ENCODE measurements at regions not wholly inside any gene's neighbourhood (a gene's known extent, or its start where the extent isn't known, plus 50 kb on each side); places are given as distances from the start of the nearest gene placed in this dataset.
"Not testable (repeated sequence)": the region's sequence is repeated elsewhere in the genome, so short reads cannot be mapped to it uniquely, and the experiment has no call there.

DNA sequence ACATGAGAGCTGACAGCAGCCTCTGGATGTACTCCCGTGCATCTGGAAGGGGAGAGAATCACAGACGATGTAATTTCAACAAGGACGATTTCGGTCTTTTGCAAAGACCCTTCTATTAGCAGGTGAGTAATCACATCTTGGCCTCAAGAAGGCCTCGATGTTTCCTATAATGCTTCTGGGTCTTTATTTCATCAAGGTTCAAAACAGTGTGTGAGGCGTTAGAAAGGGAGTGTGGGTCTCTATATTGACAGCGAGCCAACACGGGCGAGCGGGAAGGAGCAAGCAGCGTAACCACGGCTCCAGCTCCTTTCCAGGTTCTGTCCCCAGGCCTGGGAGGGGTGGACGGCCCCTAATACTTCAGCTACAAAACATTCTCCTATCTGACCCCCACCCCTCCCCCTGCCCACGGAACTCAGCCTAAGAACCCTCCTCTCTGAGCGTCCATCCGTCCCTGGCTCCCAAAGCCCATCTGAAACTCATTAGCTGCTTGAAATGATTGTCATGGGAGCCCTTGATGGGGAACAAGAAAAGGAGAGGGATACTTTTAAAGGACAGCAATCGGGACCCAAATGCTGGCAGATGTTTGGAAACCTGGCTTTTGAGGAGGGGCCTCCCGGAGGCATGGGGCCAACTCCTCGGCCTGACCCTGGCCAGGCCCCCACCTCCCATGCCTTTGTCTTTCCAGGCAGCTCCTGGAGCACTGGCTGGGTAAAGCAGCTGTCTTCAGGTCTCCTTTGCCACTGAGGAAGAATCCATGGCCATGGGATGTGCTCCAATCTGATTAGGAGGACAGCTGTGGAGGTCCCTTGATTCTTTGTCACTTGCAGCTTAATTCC lies 250.8 kb downstream of the FOXD2 start:
- no peak for DNase-seq

DNA sequence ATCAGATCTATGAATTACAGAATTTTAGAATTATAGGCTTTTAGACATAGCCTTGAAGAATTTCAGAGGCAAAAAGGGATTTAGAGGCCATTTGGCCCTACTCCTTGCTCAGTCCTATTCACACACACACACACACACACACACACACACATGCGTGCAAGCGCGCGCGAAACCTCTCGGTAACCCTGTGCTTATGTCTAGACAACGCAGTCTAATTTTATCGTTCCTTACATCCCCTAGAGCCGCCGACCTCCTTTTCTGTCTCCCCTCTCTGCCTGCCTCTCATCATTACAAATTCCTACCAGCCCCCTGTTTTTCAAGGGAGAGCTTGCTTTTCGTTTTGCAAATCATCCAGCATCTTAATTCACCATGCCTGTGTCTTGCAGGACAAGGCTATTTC lies 252.1 kb downstream of the FOXD2 start:
- DNase-seq: no peak

DNA sequence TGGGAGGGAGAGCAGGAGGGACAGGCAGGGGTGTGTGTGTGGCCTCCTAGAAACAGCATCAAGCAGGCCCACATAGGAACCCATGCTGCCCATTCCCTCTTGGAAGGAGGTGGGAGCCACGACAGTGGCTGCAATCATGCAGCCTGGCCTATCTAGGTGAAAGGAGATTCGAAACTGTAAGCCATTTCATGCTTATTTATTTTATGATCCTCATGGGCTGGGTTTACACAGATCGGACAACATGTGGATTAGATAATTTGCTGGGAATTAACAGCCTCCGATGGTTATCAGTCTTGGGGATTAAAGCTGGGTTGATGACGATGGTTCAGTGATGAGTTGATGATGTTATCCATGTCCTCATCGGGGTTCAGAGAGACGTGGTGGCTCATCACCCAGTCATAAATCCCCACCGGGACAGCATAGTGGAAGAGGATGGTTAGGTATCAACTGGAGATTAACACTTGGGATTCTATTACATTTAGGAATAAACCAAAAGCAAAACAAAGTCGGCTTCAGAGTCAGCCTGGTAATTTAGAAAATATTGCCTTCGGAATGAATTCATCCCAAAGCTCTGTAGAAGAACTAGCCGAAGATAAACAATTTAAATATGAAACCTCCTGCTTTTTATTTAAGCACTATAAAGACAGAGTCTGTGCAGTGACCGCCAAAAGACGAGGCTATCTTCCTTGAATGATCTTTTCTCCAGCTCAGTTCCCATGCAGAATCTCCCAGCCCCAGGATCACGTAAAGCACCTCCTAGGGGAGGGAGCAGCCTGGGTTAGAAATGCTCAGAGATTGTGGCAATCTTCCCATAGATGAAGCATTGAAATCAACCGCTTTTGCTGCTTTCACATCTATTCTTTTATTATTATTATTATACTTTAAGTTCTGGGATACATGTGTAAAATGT lies 252.8 kb downstream of the FOXD2 start:
- no peak for DNase-seq

DNA sequence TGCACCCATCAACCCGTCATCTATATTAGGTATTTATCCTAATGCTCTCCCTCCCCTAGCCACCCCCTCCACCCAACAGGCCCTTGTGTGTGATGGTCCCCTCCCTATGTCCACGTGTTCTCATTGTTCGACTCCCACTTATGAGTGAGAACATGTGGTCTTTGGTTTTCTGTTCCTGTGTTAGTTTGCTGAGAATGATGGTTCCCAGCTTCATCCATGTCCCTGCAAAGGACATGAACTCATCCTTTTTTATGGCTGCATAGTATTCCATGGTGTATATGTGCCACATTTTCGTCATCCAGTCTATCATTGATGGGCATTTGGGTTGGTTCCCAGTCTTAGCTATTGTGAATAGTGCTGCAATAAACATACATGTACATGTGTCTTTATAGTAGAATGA lies 253.4 kb downstream of the FOXD2 start:
- not testable (repeated sequence) for DNase-seq

DNA sequence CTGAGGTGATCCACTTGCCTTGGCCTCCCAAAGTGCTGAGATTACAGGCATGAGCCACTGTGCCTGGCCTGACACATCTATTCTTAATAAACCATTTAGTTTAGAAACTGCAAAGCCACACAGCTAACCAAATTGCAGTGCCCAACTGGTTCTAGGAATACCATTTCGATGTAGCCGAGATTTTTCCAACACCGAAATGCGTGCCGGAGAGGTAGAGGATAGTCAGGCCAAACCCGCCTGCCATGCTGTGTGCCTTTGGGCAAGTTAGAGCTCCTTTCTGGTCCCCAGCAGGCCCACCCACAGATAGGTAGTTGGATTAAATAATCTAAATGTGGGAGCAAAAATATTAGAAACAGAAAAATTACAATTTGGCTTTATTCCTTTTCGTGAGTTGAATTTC lies 254.4 kb downstream of the FOXD2 start:
- DNase-seq: no peak

DNA sequence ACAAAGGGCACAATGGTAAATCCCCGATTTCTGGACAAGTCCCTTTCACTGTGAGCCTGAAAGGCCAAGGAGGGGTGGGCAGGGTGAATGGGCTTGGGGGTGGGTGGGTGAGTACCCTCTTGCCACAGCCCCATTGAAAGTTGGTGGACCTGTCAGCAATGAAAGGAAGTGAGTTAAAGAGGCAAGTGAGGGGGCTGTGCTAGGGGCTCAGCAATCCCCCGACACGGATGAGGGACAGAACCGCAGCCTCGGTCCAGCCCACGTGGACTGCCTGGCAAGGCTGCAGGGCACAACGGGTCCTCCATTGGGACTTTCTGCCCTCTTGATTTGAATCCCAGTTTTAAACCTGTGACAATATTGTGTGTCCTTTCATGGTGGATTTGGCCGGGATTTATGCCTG lies 255.3 kb downstream of the FOXD2 start:
- DNase-seq: no peak

DNA sequence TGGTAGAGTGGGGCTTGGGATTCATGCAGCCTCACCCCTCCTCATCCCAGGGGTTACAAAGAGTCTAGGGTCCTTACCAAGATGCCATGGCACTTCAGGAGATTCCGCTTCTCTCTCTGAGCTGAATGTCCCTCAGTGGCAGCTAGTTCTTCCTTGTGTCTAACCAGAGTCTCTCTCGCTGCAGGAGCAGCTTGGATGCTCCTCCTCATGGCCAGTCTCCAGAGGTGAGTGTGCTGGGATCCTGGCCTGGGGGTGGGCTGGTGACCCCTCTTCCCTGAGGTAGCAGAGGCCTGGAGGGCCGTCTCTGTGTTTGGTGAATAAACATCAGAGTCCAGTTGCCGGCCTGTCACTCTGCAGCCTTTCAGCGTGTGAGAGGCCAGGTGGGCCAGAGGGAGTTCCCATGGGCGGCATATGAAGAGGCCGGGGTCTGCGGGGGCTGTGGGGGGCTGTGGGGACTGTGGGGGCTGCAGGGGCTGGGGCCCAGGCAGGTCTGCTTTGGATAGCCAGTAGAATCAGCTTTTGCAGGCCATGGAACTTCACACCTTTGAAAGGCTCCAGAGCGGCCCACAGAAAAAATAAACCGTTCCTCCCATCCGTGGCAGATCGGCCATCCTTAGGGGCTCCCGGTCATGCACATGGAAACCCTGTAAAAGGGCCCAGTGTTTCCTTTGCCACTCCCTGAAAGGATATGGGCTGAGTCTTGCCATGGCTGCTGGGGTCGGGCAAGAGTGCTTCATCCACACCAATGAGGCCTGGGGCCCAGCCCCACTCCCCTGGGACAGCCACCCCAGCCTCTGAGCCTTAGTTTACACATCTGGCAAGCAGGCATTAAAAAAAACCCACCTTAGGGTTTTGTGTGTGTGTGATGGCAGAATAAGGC lies 256.4 kb downstream of the FOXD2 start:
- no peak for DNase-seq

DNA sequence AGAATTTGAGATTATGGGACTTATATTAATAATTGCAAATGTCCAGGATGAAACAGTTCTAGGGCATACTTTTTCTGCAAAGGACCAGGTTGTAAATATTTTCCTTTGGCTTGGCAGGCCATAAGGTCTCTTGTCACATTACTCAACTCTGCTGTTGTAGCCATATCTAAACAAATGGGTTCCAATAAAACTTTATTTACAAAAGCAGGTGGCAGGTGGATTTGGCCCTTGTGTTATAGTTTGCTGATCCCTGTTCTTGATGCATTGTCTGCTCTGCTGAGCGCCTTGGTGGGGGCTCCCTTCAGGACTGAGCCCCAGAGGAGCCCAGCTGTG lies 258.5 kb downstream of the FOXD2 start:
- DNase-seq: no peak

DNA sequence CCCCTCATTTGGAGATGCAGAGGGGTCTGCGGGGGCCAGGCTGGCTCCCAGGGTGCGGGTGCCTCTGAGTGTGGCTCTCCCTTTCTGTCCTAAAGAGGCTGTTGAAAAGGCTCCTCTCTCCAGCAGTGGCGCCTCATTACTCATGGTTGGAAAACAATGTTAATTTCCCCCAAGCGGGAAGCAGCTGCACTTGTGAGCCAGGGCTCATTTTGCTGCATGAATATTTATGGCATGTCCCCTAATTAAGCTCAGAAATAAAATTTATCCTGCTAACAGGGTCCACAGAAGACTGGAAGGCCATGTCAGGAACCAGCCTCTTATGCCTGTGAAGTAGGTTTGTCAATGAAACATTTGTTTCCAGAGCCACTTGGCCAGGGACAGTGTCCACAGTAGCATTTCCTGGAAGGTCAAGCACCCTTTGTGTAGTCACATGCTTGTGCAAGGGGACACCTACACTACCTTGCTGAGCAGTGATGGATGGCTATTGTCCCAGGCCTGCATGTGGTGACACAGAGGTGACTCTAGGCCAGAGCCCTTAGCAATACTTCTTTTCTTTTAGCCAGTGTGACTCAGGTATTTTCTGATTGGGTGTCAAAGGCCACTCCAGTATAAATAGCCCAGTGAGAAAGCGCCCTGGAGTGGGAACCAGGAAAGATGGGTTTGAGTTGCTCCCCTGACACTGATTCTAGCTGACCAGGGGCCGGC lies 259.0 kb downstream of the FOXD2 start:
- DNase-seq: no peak

DNA sequence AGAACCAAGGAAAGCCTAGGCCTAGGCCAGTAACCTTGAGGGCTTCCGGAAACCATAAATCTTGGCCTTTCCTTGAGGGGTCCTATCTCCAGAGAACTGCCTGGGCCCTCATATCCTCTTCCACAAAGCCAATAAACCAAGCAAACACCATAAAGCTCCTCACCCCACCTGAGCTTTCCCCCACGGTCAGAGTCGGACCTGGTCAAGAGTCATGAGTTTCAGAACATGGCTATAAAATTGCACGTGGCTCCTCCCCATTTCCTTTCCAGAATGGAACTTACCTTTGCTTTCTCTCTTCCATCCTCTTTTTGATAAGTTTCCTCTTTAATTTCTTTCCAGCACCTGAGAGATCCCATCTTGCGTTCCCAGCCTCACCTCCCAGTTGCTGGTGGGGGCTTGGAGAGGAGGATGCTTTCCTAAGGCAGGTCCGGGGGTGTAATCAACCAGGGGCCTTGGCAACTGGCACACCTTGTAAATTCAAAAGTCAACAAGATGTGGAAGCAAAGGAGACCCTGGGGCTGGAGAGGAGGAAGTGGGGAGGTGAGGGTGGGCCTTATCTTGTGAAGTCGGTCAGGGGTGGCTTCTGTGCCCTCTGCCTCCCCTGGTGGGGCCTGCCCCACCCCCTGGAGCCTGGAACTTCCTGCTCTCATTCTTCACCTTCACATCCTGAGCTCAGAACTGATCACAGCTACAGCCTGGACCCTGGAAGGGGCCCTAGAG lies 259.9 kb downstream of the FOXD2 start:
- no peak for DNase-seq

DNA sequence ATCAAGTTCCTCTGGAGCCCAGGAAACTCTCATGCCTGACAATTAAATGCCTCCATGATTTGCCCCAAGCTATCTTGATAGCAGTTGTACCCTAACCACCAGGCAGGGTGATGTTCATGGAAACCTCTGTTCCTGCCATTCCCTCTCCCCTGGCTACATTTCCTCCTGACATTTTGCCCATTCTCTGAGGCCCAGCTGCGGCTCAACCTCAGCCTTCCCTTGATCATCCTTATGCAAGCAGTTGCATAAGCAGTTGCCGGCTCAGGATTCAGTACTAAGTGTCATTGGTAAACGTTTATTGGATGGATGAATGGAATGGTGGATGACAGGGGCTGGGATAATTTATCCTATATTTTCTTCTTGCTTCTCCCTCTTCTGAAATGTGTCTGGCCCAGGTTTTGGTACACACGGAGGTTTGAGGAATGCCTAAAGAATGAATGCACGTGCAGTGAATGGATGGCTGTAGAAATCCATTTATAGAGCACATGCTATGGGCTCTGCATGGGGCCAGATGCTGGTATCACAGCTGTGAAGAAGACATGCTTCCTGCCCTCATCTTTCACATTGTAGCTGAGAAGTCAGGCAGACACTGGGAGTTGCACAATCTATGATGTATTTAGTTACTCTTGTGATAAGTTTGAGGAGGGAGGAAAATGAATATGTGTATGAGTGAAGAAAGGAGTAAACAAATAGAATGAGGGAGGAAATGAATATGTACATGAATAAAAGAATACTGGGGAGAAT lies 261.8 kb downstream of the FOXD2 start:
- DNase-seq: no peak

DNA sequence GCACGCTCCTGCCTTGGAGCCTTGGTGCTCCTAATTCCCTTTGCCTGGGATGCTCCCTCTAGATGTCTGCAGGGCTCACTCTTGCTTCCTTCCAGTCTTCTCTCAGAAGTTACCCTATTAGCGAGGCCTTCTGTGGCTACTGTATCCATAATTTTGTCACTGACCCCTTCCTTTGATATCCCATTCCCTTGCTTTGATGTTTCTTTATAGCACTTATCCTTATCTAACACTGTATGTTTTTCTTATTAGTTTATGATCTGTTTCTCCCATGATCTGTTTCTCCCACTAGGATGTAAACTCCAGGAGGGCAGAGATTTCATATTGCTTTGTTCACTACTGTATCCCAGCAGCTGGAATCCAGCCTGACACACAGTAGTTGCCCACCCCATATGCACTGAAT lies 263.4 kb downstream of the FOXD2 start:
- no peak for DNase-seq

DNA sequence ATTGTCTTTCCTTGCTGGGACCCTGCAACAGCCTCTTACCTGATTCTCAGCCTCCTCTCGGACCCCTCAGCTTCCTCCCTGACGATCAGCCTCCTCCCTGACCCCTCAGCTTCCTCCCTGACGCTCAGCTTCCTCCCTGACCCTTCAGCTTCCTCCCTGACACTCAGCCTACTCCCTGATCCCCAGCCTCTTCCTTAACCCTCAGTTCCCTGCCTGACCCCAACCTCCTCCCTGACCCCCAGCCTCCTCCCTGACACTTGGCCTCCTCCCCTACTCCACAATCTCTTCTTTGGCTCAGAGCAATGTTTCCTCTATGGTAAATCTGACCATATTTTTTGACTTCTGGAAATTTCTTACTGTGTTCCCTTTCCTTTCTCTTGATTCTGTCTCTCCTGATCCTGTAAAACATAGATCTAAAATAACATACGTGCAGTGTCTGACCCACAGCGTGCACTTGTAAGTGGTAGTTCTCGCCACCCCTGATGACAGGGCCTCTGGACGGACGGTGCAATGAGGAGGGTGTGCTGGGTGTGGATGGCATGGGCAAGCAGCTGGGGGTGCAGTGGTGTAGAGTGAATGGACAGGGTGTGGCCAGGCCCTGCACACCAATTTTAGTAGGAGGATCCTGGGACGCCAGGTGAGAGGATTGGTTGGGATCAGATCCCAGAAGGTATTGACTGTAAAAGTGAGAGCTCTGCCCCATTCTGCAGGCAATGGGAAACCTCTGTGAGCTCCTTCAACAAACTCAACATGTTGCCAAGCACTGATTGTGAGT lies 264.1 kb downstream of the FOXD2 start:
- DNase-seq: no peak

DNA sequence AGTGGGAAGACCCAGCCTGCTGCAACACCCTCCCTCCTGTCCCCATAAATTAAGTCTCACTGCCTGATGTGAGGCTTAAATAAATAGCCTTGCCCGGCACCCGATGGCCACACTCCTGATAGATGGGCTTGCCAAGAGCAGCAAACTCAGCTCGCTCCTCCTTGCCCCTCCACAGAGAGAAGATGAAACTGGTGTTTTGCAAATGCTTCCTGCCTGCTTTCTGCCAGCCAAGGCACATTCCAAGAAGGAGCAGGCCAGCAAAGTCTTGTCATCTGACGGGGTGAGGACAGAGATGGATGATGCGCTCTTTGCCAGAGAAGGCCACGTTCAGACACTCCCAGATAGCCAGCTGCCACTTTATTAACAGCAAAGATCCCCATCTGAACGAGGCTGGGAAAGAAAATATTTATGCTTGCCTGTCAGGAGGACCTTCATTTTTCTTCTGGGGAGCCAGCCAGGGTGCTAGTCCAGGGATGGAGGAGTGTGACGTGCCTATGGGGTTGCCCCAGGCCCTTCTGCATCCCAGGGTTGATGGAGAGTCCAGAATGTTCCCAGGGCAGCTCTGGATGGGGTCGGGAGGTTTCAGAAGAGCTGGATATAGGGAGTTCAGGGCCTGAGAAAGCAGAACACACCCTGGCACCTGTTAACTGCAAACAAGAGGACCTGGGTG lies 265.4 kb downstream of the FOXD2 start:
- DNase-seq: no peak

DNA sequence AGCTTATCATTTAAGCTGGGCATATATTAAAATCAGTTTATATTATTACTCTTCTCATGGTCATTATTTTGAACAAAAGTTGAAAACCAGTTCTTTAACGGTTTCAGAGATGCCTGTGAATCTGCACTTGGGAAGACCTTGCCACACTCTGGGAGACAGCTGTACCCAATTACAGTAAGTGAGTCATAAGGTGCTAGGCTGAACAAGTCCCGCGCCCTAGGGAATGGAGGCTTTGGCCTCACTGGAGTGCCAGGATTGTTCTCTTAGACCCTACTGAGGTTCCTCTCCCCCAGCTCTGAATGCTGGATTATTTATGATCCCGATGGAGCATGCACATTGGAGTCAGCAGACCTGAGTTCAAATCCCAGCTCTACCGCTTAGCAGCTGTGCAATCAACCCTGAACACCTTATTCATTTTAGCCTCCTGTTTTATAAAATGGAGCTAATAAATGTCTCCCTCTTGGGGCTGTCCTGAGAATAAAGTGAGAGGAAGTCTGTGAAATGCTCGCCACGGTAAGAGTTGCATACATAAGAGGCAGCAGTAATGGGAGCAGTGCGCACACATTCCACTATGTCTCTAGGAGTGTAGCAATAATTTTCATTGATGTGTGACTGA lies 266.2 kb downstream of the FOXD2 start:
- DNase-seq: no peak

DNA sequence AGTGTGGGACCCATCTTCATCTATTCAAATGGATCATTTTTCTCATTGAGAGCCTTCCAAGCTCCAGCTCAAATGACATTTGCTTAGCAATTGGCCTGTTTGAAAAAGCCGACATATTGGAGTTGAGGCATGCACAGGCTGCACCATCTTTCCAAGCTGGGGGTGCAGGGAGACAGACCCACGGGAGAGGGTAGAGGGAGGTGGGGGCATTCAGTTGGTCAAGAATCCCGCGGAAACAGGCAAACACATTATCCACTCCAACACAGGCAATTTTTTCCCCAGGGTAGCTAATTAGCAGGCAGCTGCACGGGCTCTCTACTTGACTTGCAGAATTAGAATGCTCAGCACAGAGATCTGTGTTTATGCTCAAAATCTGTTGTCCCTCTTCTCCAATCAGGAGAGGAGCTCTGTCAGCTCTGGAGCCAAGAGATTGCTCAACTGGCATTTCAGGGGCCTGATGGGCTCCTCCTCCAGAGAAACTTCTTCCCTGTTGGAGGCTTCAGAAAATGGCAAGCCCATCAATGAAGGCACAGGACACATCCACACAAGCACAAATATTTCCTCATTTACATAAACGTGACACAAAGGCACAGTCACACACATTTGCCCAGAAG lies 267.8 kb downstream of the FOXD2 start:
- no peak for DNase-seq

DNA sequence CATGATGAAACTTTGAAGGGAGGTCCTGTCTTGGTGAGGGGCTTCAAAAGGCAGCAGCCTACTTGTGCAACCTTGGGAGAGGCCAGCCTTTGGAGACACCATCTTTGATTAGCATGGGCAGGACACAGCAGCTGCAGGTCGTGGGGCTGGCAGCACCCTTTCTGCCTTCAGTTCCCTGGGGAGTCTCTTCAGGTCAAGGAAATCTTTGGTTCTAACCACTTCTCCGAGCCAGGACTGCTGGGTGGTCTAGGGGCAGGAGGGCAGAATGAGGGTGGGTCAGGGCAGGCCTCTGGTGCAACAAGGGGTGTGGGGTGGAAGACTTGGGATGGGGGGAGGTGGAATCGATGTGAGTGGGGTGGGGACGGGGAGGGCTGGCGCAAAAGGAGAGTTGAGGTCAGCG lies 269.7 kb downstream of the FOXD2 start:
- DNase-seq: no peak

DNA sequence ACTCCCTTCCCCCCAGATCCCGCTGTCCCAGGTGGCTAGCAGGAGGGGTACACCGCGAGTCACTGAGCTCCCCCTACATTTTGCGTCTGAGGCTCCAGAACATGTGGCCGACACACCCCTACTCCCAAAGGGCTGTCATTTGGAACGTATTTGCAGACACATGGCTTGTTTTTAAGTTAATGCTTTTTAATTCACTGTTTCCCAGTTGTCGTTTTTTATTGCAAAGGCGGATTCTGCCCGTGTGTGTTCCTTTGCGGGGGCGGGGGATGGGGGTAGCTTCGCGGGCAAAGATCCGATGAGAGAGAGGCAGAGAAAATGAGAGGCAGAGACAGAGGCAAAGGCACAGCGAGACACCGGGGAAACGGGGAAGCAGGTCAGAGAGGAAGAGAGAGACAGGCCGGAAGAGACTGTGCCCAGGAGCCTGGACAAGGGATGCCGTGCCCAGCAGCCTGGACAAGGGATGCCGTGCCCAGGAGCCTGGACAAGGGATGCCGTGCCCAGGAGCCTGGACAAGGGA lies 270.2 kb downstream of the FOXD2 start:
- no peak for DNase-seq

DNA sequence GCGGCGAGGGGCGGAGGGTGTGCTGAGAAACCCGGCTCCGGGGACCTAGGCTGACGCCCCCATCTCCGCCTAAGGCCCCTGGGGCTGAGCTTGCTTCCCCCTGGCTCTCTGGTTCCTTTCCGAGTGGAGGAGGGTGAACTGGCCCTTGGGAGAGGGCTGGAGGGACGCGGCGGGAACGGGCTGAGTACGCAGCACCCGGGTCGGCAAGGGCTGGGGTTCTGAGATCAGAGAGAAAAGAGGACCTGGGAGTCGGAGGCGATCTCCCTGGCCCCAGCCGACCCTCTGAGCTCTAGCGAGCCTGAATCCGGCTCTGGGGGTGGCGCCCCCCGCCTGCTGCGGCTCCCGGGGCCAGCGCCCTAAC lies 270.8 kb downstream of the FOXD2 start:
- DNase-seq: no peak
